H1 (cell line): ENCODE measurements at regions not wholly inside any gene's neighbourhood (a gene's known extent, or its start where the extent isn't known, plus 50 kb on each side); places are given as distances from the start of the nearest gene placed in this dataset.

Source experiments
- CEBPB ChIP-seq: IDR thresholded peaks from 2 replicates; pipeline ENCODE4 v1.6.1; 2012; ENCODE audit warnings: low read depth, low read length
- CTCF ChIP-seq, 3 experiments: IDR thresholded peaks; 1 replicate in 2 of 3; 2 replicates in 1 of 3; pipeline versions ENCODE4 v1.5.1 to v1.6.1; 2011; ENCODE audit warnings: low read length in 3 of 3, mild to moderate bottlenecking in 3 of 3, inconsistent platforms in 2 of 3, low read depth in 1 of 3, moderate library complexity in 1 of 3; ENCODE audit not compliant: insufficient read depth in 1 of 3; ENCODE audit errors: control extremely low read depth in 1 of 3
- EP300 ChIP-seq, 2 experiments: IDR thresholded peaks; 1 replicate in 1 of 2; 2 replicates in 1 of 2; pipeline ENCODE4 v1.6.1; 2011 to 2012; ENCODE audit warnings: low read depth in 2 of 2, low read length in 2 of 2, mild to moderate bottlenecking in 2 of 2, borderline replicate concordance in 1 of 2, inconsistent platforms in 1 of 2, moderate library complexity in 1 of 2
- EZH2 ChIP-seq: fragments of 200-600 bp; sonication (generic); IDR thresholded peaks from 2 replicates; pipeline ENCODE4 v1.7.1; 2012; ENCODE audit warnings: low read depth, mild to moderate bottlenecking, moderate library complexity, low read length, inconsistent platforms; ENCODE audit not compliant: severe bottlenecking
- HDAC2 ChIP-seq, 2 experiments: fragments of 300-600 bp in 1 of 2; sonication (generic) in 1 of 2; IDR thresholded peaks; 2 replicates each; pipeline ENCODE4 v1.6.1; 2011 to 2012; ENCODE audit warnings: low read depth in 2 of 2, low read length in 2 of 2, mild to moderate bottlenecking in 2 of 2, moderate library complexity in 2 of 2, borderline replicate concordance in 1 of 2, inconsistent platforms in 1 of 2
- POLR2A ChIP-seq, 2 experiments: IDR thresholded peaks; 1 replicate in 1 of 2; 2 replicates in 1 of 2; pipeline ENCODE4 v1.6.1; 2011; ENCODE audit warnings: low read depth in 2 of 2, low read length in 2 of 2, mild to moderate bottlenecking in 2 of 2; ENCODE audit errors: control extremely low read depth in 1 of 2
- POLR2AphosphoS5 ChIP-seq: IDR thresholded peaks from 2 replicates; pipeline ENCODE4 v1.6.1; 2011; ENCODE audit warnings: low read depth, low read length
- POU5F1 ChIP-seq: IDR thresholded peaks from 2 replicates; pipeline ENCODE4 v1.6.1; 2011; ENCODE audit warnings: low read depth, mild to moderate bottlenecking, low read length, moderate library complexity
- SIN3A ChIP-seq, 2 experiments: IDR thresholded peaks in 1 of 2; conservative IDR thresholded peaks in 1 of 2; 2 replicates each; pipeline ENCODE4 v1.6.1; 2011 to 2012; ENCODE audit warnings: low read length in 2 of 2, improper control_type of control experiment in 1 of 2, low read depth in 1 of 2, mild to moderate bottlenecking in 1 of 2
- SP2 ChIP-seq: IDR thresholded peaks from 2 replicates; pipeline ENCODE4 v1.6.1; 2012; ENCODE audit warnings: mild to moderate bottlenecking, low read length, inconsistent platforms
- SRF ChIP-seq: IDR thresholded peaks from 2 replicates; pipeline ENCODE4 v1.6.1; 2011; ENCODE audit warnings: mild to moderate bottlenecking, low read depth, low read length, moderate library complexity

GRCh38 chr11:43250309-43250708, 61.5 kb upstream of the API5 start:
- TF ChIP-seq HDAC2 (IDR thresholded peaks at IDR 0.05; ENCODE audit: borderline replicate concordance in 1 of 2, low read depth in 2 of 2, low read length in 2 of 2) = no peak
- no peak for TF ChIP-seq POLR2A (IDR thresholded peaks at IDR 0.05; ENCODE audit: control extremely low read depth in 1 of 2, low read depth in 2 of 2, low read length in 2 of 2)
- TF ChIP-seq EZH2 = no peak
- TF ChIP-seq POU5F1 = no peak
- TF ChIP-seq SIN3A (conservative IDR thresholded peaks at IDR 0.05 in 1 of 2, IDR thresholded peaks at IDR 0.05 in 1 of 2; ENCODE audit: low read depth in 1 of 2, low read length in 2 of 2) = no peak
- TF ChIP-seq EP300 (IDR thresholded peaks at IDR 0.05; ENCODE audit: borderline replicate concordance in 1 of 2, low read depth in 2 of 2, low read length in 2 of 2) = no peak
- TF ChIP-seq SP2 = no peak
- TF ChIP-seq CTCF (IDR thresholded peaks at IDR 0.05; ENCODE audit: control extremely low read depth in 1 of 3, insufficient read depth in 1 of 3, low read depth in 1 of 3, low read length in 3 of 3) = no peak
- TF ChIP-seq SRF = no peak
- no peak for TF ChIP-seq CEBPB
- no peak for TF ChIP-seq POLR2AphosphoS5
